Activated naive CD4-positive, alpha-beta T cell treated with anti-CD3 and anti-CD28 coated beads, Interleukin-2, amount 10 ng/mL, durations not matched to agents 7 days and 5 days (primary cell): ENCODE measurements at regions not wholly inside any gene's neighbourhood (a gene's known extent, or its start where the extent isn't known, plus 50 kb on each side); places are given as distances from the start of the nearest gene placed in this dataset.
"Not testable (repeated sequence)": the region's sequence is repeated elsewhere in the genome, so short reads cannot be mapped to it uniquely, and the experiment has no call there.

Experiments used
- CTCF ChIA-PET: fragments of 350-600 bp; sonication (Branson Sonifier 250); formaldehyde crosslinking; loops from one replicate; lab custom pipeline; 2021; ENCODE audit warnings: antibody characterized with exemption; lab: Charles Lee
- DNase-seq: peaks from one replicate; pipeline ENCODE4 v3.0.0-alpha.2; 2020
- H3K27ac Mint-ChIP-seq: one replicate; pipeline ENCODE4 v1.8.0; 2021; ENCODE audit warnings: mild to moderate bottlenecking, moderate library complexity, mixed read lengths
- H3K27me3 Mint-ChIP-seq: one replicate; pipeline ENCODE4 v1.8.0; 2021; ENCODE audit warnings: mild to moderate bottlenecking, mixed read lengths
- H3K36me3 Mint-ChIP-seq: one replicate; pipeline ENCODE4 v1.8.0; 2021; ENCODE audit warnings: mixed read lengths
- H3K4me1 Mint-ChIP-seq: one replicate; pipeline ENCODE4 v1.8.0; 2021; ENCODE audit warnings: mixed read lengths
- H3K4me3 Mint-ChIP-seq: one replicate; pipeline ENCODE4 v1.8.0; 2021; ENCODE audit warnings: mild to moderate bottlenecking, moderate library complexity, mixed read lengths
- H3K9me3 Mint-ChIP-seq: one replicate; pipeline ENCODE4 v1.8.0; 2021; ENCODE audit warnings: mixed read lengths

GRCh38 chr16:33768710-33769109 is 309.3 kb downstream of the TP53TG3F start:
- H3K9me3 Mint-ChIP-seq, CTCF ChIA-PET, DNase-seq, H3K4me1 Mint-ChIP-seq, H3K27me3 Mint-ChIP-seq, H3K27ac Mint-ChIP-seq, H3K36me3 Mint-ChIP-seq, H3K4me3 Mint-ChIP-seq: not testable (repeated sequence)

DNA sequence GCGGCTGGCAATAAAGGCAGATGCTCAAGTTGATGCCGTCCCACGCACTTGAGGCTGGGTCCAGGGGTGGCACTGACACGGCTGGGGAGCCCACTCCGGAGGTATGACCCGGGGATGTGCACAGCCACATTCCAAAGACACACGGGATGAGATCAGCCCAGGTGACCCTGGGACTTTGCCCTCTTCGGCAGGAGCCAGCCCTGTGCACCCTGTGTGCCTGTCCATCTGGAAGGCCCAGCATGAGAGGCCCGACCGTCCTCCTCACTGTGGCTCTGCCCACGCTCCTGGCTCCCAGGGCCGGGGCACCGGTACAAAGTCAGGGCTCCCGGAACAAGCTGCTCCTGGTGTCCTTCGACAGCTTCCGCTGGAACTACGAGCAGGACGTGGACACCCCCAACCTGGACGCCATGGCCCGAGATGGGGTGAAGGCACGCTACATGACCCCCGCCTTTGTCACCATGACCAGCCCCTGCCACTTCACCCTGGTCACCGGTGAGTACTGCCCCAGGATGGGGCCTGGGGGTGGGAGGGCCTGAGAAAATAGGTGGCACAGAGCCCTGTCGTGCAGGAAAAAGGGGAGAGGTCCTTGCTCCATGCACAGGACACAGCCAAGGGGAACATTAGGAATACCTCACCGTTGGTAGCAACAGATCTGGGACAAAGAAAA is 309.9 kb downstream of the TP53TG3F start:
- H3K4me3 Mint-ChIP-seq, H3K27ac Mint-ChIP-seq, H3K9me3 Mint-ChIP-seq, CTCF ChIA-PET, H3K4me1 Mint-ChIP-seq, H3K27me3 Mint-ChIP-seq, H3K36me3 Mint-ChIP-seq, DNase-seq: not testable (repeated sequence)

GRCh38 chr16:33770478-33770877 is 311.1 kb downstream of the TP53TG3F start:
- H3K9me3 Mint-ChIP-seq, H3K27ac Mint-ChIP-seq, DNase-seq, CTCF ChIA-PET, H3K4me1 Mint-ChIP-seq, H3K4me3 Mint-ChIP-seq, H3K36me3 Mint-ChIP-seq, H3K27me3 Mint-ChIP-seq: not testable (repeated sequence)

DNA sequence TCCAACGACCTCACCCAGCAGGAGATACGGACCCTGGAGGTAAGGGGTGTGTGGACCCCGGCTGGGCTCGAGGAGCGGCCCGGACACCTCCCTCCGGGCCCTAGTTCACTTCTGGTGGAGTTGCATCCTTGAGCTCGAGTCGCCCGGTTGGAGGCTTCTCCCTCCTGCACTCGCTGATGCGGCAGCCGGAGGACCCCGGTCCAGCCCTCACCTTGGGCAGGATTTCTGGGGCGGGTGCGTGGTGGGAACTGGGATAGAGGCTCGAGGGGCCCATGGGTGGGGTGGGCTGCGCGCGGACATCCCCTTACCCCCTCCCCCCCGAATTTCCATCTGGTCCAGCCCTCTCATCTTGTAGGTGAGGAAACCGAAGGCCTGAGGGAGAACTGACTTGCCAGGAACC is 311.8 kb downstream of the TP53TG3F start:
- H3K4me3 Mint-ChIP-seq, H3K27me3 Mint-ChIP-seq, H3K27ac Mint-ChIP-seq, H3K9me3 Mint-ChIP-seq, H3K36me3 Mint-ChIP-seq, H3K4me1 Mint-ChIP-seq, DNase-seq, CTCF ChIA-PET: not testable (repeated sequence)

- H3K4me1 Mint-ChIP-seq, H3K4me3 Mint-ChIP-seq, H3K9me3 Mint-ChIP-seq, DNase-seq, H3K36me3 Mint-ChIP-seq, H3K27me3 Mint-ChIP-seq, H3K27ac Mint-ChIP-seq, CTCF ChIA-PET: not testable (repeated sequence)
Observed at GRCh38 chr16:33773966-33774365, 314.6 kb downstream of the TP53TG3F start.

DNA sequence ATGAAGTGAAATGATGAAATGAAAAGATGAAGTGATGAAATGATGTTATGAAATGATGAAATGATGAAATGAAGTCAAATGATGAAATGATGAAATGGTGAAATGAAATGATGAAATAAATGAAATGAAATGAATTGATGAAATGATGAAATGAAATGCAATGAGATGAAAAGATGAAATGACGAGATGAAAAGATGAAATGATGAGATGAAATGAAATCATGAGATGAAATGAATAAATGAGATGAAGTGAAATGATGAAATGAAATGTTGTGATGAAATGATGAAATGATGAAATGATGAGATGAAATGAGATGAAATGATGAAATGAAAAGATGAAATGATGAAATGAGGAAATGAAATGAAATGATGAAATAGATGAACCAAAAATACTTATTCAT is 315.3 kb downstream of the TP53TG3F start:
- H3K4me1 Mint-ChIP-seq, H3K36me3 Mint-ChIP-seq, H3K27me3 Mint-ChIP-seq, H3K9me3 Mint-ChIP-seq, H3K27ac Mint-ChIP-seq, DNase-seq, CTCF ChIA-PET, H3K4me3 Mint-ChIP-seq: not testable (repeated sequence)

- CTCF ChIA-PET, H3K4me3 Mint-ChIP-seq, DNase-seq: not testable (repeated sequence)
Observed at GRCh38 chr16:33816328-33816944, 357.0 kb downstream of the TP53TG3F start.

GRCh38 chr16:33824736-33825135 is 365.3 kb downstream of the TP53TG3F start:
- CTCF ChIA-PET, H3K9me3 Mint-ChIP-seq, DNase-seq, H3K27me3 Mint-ChIP-seq, H3K27ac Mint-ChIP-seq, H3K36me3 Mint-ChIP-seq, H3K4me3 Mint-ChIP-seq, H3K4me1 Mint-ChIP-seq: not testable (repeated sequence)

More at GRCh38 chr16:33816328-33816944, 357.0 kb downstream of the TP53TG3F start:
- not testable (repeated sequence) for H3K9me3 Mint-ChIP-seq, H3K4me1 Mint-ChIP-seq, H3K36me3 Mint-ChIP-seq, H3K27ac Mint-ChIP-seq, H3K27me3 Mint-ChIP-seq

- H3K9me3 Mint-ChIP-seq, H3K27ac Mint-ChIP-seq, DNase-seq, H3K27me3 Mint-ChIP-seq, H3K36me3 Mint-ChIP-seq, CTCF ChIA-PET, H3K4me1 Mint-ChIP-seq, H3K4me3 Mint-ChIP-seq: not testable (repeated sequence)
Observed at GRCh38 chr16:33827522-33827921, 368.1 kb downstream of the TP53TG3F start.

DNA sequence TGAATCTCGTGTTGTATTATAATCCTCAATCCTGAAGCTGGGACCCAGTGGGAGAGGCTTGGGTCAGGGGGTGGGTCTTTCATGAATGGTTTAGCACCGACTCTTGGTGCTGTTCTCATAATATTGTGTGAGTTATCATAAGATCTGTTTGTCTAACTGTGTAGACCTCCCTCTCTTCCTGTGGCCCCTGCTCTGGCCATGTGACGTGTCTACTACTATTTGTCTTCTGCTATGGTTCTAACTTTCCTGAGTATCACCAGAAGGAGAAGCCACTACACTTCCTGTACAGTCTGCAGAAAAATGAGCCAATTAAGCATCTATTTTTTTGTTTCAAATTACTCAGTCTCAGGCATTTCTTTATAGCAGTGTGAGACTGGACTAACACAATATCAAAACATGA is 379.7 kb downstream of the TP53TG3F start:
- H3K9me3 Mint-ChIP-seq, H3K4me1 Mint-ChIP-seq, H3K36me3 Mint-ChIP-seq, CTCF ChIA-PET, H3K27ac Mint-ChIP-seq, H3K4me3 Mint-ChIP-seq, DNase-seq, H3K27me3 Mint-ChIP-seq: not testable (repeated sequence)

- not testable (repeated sequence) for H3K36me3 Mint-ChIP-seq
Observed at GRCh38 chr16:33844533-33844932, 385.1 kb downstream of the TP53TG3F start.

More at GRCh38 chr16:33844533-33844932, 385.1 kb downstream of the TP53TG3F start:
- H3K4me3 Mint-ChIP-seq, H3K4me1 Mint-ChIP-seq, CTCF ChIA-PET, H3K27me3 Mint-ChIP-seq, H3K27ac Mint-ChIP-seq, H3K9me3 Mint-ChIP-seq: not testable (repeated sequence)
- DNase-seq, result peak; percentile 25
